Activated naive CD4-positive, alpha-beta T cell treated with anti-CD3 and anti-CD28 coated beads for 36 hours (primary cell): ENCODE measurements at regions not wholly inside any gene's neighbourhood (a gene's known extent, or its start where the extent isn't known, plus 50 kb on each side); places are given as distances from the start of the nearest gene placed in this dataset.
A peak's percentile ranks its signal among the peaks of the same experiment; 100 is the strongest.

Experiments
- CTCF ChIA-PET: fragments of 350-600 bp; sonication (Branson Sonifier 250); formaldehyde crosslinking; loops from one replicate; lab custom pipeline; 2021; ENCODE audit warnings: antibody characterized with exemption; lab: Charles Lee
- DNase-seq: peaks from one replicate; pipeline ENCODE4 v3.0.0-alpha.2; 2020
- H3K27ac Mint-ChIP-seq: one replicate; pipeline ENCODE4 v1.8.0; 2021; ENCODE audit warnings: mild to moderate bottlenecking, mixed read lengths
- H3K27me3 Mint-ChIP-seq: one replicate; pipeline ENCODE4 v1.8.0; 2021; ENCODE audit warnings: low read depth, mixed read lengths
- H3K36me3 Mint-ChIP-seq: one replicate; pipeline ENCODE4 v1.8.0; 2021; ENCODE audit warnings: low read depth, mixed read lengths
- H3K4me1 Mint-ChIP-seq: one replicate; pipeline ENCODE4 v1.8.0; 2021; ENCODE audit warnings: low read depth, mixed read lengths
- H3K4me3 Mint-ChIP-seq: one replicate; pipeline ENCODE4 v1.8.0; 2021; ENCODE audit warnings: mild to moderate bottlenecking, moderate library complexity, mixed read lengths
- H3K9me3 Mint-ChIP-seq: one replicate; pipeline ENCODE4 v1.8.0; 2021; ENCODE audit warnings: mixed read lengths
- intact Hi-C: fragments of 100-400 bp; cut with micrococcal nuclease; formaldehyde crosslinking; loops from one replicate; pipeline ENCODE4 v1.15.1; 2023

DNA sequence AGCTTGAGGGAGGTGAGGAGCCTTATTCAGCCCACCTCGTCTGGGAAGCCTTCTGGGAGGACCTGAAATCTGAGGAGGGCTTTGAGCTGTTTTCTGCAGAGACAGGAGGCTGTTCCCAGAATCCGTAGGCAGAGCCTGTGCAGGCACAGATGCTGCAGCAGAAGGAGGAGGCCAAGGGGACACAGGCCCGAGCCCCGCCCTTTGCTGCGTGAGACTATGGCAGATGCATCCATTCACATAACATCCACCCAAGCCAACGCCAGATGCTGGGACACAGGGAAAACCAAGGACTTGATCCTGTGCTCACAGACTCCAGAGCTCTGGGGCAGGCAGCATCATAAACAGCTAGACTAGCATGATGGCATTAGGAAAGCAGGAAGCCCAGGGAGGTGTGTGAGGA is 98.2 kb downstream of the KCNF1 start:
- Mint-ChIP-seq H3K9me3 (peaks cover 8% of the 10 kb centered on the region), H3K36me3 (no peaks in the 10 kb centered on the region), H3K27ac (no peak overlapping the region), H3K27me3 (peaks cover 2% of the 10 kb centered on the region), H3K4me3 (no peak overlapping the region), H3K4me1 (no peaks in the 10 kb centered on the region)
- CTCF ChIA-PET, result no interaction called here
- no peak for DNase-seq
- intact Hi-C loops, result no loop called here

DNA sequence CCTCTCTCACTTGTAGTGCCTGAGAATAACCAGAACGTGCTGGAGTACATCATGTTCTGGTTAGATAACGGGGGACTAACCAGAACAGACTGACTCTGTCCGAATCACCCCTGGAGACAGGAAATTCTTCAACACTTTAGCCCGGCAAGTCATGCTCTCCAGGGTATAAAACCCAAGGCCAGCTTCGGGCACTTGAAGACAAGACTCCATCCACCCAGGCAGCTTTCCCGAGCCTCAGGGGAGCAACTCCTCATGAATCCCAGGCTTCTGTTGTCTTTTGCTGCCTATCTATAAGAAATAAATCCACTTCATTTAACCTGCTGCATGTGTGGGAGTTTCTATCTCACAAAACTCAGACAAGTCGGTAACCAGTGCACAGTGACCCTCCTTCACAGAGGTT is 99.6 kb downstream of the KCNF1 start:
- no peak overlapping the region for H3K27ac Mint-ChIP-seq
- peaks cover 8% of the 10 kb centered on the region for H3K9me3 Mint-ChIP-seq
- H3K4me3 Mint-ChIP-seq, result no peak overlapping the region
- no peaks in the 10 kb centered on the region for H3K4me1 Mint-ChIP-seq
- intact Hi-C loops, result no loop called here
- H3K36me3 Mint-ChIP-seq, result no peaks in the 10 kb centered on the region
- no peak for DNase-seq
- peaks cover 6% of the 10 kb centered on the region for H3K27me3 Mint-ChIP-seq
- CTCF ChIA-PET, result no interaction called here

DNA sequence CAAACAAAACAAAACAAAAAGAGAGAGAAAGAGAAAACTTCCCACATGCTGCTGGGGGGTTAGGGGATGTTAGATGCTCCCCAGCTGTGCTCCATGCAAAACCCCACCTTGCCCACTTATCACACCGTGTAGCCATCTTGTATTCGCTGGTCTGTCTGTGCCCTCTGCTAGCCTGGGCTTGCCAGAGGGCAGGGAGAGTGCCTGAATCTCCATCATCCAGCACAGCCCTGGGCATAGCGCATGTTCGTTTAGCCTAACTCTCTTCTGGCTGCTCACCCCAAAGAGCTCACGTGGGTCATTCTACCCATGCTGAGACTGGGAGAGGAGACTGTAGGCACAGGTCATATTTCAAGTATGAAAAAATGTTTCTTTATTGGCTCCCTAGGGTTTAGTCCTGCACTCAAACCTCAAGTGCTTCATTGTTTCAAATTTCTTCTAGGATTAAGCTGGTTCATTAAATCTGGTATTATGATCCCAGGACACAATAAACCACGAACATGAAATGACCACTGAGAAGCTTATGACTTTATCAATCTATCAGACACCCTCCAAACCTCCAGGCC is 100.5 kb downstream of the KCNF1 start:
- CTCF ChIA-PET, result no interaction called here
- no peak overlapping the region for H3K4me3 Mint-ChIP-seq
- peaks cover 8% of the 10 kb centered on the region for H3K9me3 Mint-ChIP-seq
- H3K27ac Mint-ChIP-seq, result no peak overlapping the region
- H3K36me3 Mint-ChIP-seq, result no peaks in the 10 kb centered on the region
- peaks cover 6% of the 10 kb centered on the region for H3K27me3 Mint-ChIP-seq
- no peaks in the 10 kb centered on the region for H3K4me1 Mint-ChIP-seq
- intact Hi-C loops, result no loop called here
- DNase-seq, result no peak

DNA sequence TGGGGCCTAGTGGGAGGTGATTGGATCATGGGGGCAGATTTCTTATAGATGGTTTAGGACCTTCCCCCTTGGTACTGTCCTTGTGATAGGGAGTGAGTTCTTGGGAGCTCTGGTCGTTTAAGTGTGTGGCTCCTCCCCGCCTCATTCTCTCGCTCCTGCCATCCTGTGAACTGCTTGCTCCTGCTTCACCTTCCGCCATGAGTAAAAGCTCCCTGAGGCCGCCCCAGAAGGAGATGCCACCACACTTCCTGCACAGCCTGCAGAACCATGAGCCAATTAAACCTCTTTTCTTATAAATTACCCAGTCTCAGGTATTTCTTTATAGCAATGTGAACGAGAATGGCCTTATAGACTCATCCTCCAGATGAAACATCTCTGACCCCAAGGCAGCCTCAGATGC is 101.5 kb downstream of the KCNF1 start:
- Mint-ChIP-seq H3K27ac (no peak overlapping the region), H3K9me3 (peaks cover 8% of the 10 kb centered on the region), H3K27me3 (peaks cover 6% of the 10 kb centered on the region), H3K4me3 (no peak overlapping the region), H3K36me3 (no peaks in the 10 kb centered on the region), H3K4me1 (no peaks in the 10 kb centered on the region)
- CTCF ChIA-PET, result no interaction called here
- DNase-seq, result no peak
- intact Hi-C loops, result no loop called here

DNA sequence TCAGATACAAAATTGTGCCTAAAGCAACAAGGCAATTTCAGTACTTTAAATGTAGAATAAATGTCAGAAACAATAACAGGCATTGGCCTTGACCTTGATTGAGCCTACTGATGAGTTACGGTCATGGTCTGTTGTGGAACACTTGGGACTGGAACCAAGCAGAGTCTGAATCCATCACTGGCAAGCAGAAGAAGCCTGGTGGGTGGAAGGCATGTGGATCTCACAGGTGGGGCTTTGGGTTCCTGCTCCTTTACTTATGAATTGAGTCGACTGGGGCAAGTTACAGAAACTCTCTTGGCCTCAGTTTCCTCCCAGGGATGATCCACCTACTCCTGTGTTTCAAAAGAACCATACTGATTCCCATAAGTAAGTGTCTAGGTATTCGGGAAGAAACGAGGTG is 102.3 kb downstream of the KCNF1 start:
- CTCF ChIA-PET, result no interaction called here
- Mint-ChIP-seq H3K36me3 (no peaks in the 10 kb centered on the region), H3K27me3 (peaks cover 12% of the 10 kb centered on the region), H3K27ac (no peak overlapping the region), H3K4me1 (no peaks in the 10 kb centered on the region), H3K9me3 (peaks cover 8% of the 10 kb centered on the region), H3K4me3 (no peak overlapping the region)
- DNase-seq, result no peak
- intact Hi-C loops, result no loop called here

DNA sequence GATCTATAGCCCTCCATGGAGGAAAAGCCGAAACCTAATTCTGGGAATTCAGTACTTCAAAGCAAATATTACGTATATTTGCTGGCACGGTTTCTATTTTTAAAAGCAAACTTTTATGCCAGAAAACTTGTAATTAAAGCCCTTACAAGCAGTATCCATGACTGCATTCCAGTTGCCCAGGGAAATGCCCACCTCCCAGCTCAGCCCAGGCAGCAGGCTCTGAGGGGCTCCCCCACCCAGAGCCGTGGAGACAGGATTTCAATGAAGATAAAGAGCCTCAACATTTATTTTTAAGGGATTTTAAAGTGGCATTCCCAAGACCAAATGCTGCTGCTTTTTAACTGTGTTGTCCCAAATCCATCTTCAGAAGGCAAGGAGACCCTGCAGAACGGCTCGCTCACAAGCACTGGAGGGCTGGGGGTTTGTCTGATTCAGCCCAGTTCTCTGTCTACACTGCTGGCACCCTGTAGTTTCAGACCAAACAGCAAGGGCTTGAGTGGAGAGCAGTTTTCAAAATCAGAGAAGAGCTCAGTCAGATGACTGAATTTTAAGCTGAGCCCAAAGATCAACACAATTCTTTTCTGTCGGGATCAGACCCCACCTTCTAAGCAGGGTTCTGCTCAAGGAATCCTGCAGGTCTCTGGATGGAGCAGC is 105.1 kb downstream of the KCNF1 start:
- DNase-seq, result no peak
- H3K9me3 Mint-ChIP-seq, result peaks cover 2% of the 10 kb centered on the region
- no peak overlapping the region for H3K27ac Mint-ChIP-seq
- no peak overlapping the region for H3K4me3 Mint-ChIP-seq
- H3K4me1 Mint-ChIP-seq, result no peaks in the 10 kb centered on the region
- CTCF ChIA-PET, result interaction anchor here (1.1 kb wide), 1 partner anchor 175 kb away, joined by 3 read pairs; no protein-coding TSS in a partner anchor
- H3K36me3 Mint-ChIP-seq, result no peaks in the 10 kb centered on the region
- peaks cover 11% of the 10 kb centered on the region for H3K27me3 Mint-ChIP-seq
- intact Hi-C loops, result no loop called here

DNA sequence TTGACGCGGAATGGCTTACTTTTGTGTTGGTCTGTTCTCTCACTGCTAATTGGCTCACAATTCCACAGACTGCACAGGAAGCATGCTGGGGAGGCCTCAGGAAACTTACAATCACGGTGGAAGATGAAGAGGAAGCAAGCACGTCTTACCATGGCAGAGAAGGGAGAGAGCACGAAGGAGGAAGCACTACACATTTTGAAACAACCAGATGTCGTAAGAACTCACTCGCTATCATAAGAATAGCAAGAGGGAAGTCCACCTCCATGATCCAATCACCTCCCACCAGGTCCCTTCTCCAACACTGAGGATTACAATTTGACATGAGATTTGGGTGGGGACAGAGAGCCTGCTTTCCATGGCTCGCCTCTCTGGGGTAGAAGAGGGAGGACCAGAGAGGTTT is 106.2 kb downstream of the KCNF1 start:
- H3K36me3 Mint-ChIP-seq, result no peaks in the 10 kb centered on the region
- intact Hi-C loops, result no loop called here
- H3K4me3 Mint-ChIP-seq, result no peak overlapping the region
- CTCF ChIA-PET, result no interaction called here
- H3K9me3 Mint-ChIP-seq, result no peaks in the 10 kb centered on the region
- H3K4me1 Mint-ChIP-seq, result no peaks in the 10 kb centered on the region
- no peak overlapping the region for H3K27ac Mint-ChIP-seq
- DNase-seq, result no peak
- peaks cover 11% of the 10 kb centered on the region for H3K27me3 Mint-ChIP-seq

DNA sequence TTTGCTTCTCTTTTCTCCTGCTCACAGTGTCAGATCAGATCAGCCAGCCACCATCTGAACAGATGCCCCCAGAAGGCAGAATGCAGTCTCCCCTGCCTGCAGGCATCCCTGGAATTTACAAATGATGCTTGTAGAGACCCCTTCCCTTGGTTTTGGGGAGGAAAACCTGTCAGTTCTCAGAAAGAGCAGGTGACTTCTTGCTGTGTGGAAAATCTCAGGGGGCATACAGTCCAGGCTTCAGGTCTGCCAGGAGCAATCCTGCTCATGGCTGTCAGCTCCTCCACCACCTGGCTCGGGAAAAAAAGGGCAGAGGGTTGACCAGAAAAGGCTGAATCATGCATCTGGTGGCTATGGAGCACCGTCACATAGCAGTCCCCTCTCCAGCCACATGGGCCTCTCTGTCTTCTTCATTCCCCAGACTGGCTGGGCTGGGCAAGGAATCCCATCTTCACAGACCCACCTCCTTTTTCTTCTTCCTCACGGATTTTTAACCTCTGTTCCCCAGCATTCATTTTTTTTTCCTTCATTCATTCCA is 107.0 kb downstream of the KCNF1 start:
- peaks cover 11% of the 10 kb centered on the region for H3K27me3 Mint-ChIP-seq
- no peaks in the 10 kb centered on the region for H3K4me1 Mint-ChIP-seq
- intact Hi-C loops, result no loop called here
- H3K9me3 Mint-ChIP-seq, result no peaks in the 10 kb centered on the region
- CTCF ChIA-PET, result no interaction called here
- no peaks in the 10 kb centered on the region for H3K36me3 Mint-ChIP-seq
- H3K4me3 Mint-ChIP-seq, result no peak overlapping the region
- H3K27ac Mint-ChIP-seq, result no peak overlapping the region
- DNase-seq, result no peak

DNA sequence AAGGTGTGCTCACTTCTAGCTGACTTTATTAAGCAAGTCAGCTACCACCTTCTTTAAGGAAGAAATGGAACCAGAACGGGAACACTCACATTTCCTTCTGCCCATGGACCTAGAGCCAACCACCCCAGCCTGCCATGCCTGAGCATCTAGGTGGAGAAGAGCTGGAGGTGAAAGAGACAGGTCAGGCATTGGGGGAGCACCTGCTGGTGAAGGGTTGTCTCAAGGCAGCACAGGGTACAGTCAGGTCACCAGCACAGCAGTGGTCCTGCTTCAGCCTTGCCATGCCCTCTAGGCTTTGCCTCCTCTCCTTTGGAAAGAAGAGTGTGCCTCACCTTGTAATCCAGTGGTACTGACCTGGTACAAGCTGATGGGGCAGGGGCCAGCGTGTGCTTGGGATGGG is 107.9 kb downstream of the KCNF1 start:
- CTCF ChIA-PET, result no interaction called here
- peaks cover 11% of the 10 kb centered on the region for H3K27me3 Mint-ChIP-seq
- no peaks in the 10 kb centered on the region for H3K36me3 Mint-ChIP-seq
- H3K4me3 Mint-ChIP-seq, result no peak overlapping the region
- no peak overlapping the region for H3K27ac Mint-ChIP-seq
- H3K9me3 Mint-ChIP-seq, result no peaks in the 10 kb centered on the region
- no peak for DNase-seq
- no peaks in the 10 kb centered on the region for H3K4me1 Mint-ChIP-seq
- intact Hi-C loops, result loop anchor here (10.0 kb wide), 1 partner anchor 185 kb away; no protein-coding TSS in a partner anchor

DNA sequence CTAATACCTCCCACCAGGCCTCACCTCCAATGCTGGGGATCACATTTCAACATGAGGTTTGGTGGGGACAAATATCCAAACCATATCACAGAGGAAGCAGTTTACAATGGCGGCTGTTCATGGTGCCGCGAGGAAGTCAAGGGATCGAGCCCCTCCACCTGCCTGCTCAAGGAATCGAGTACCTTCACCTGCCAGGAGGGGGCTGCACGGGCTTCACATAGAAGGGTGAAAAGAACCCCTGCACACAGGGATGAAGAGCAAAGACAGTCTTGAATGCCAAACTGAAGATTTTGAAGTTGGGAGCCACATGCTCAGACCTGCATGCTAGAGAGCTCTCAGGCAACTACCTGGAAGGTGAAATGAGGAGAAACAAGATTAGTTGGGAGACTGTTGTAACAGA is 110.3 kb downstream of the KCNF1 start:
- Mint-ChIP-seq H3K36me3 (no peaks in the 10 kb centered on the region), H3K4me1 (no peaks in the 10 kb centered on the region), H3K27me3 (peaks cover 8% of the 10 kb centered on the region), H3K27ac (peak overlapping the region; percentile 20), H3K4me3 (no peak overlapping the region), H3K9me3 (no peaks in the 10 kb centered on the region)
- CTCF ChIA-PET, result no interaction called here
- intact Hi-C loops, result loop anchor here (10.0 kb wide), 1 partner anchor 187 kb away; no protein-coding TSS in a partner anchor
- DNase-seq, result no peak

DNA sequence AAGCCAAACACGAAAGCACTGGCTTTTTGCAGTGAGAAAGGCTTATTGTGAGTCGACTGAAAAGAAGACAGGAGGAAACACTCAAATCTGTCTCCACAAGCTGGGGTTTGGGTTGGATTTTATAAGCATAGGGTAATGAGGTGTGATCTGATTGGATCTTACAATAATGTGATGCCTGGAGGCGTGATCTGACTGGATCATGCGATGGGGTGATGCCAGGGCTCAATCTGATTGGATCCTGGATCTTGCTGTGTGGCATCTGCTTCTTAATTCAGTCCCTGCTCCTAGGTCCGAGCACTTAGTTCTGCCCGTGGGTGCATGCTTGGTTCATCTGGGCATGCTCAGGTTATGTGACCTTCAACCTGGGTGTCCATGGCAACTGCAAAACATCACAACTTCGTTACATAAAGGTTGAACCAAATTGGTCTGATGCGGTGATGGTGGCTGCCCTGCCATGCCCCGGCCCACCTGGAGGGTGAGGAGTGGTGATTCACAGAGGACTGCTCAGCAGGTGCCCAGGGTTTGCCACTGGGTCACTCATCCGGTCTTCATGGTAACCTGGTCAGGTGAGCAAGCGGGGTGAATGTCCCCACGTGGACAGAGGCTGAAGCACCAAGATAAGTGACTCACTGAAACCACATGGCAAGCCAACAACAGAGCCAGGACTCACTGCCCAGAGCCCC is 111.0 kb downstream of the KCNF1 start:
- no peak overlapping the region for H3K4me3 Mint-ChIP-seq
- H3K27me3 Mint-ChIP-seq, result peaks cover 8% of the 10 kb centered on the region
- no peak for DNase-seq
- CTCF ChIA-PET, result no interaction called here
- H3K4me1 Mint-ChIP-seq, result no peaks in the 10 kb centered on the region
- intact Hi-C loops, result loop anchor here (10.0 kb wide), 1 partner anchor 188 kb away; no protein-coding TSS in a partner anchor
- no peaks in the 10 kb centered on the region for H3K9me3 Mint-ChIP-seq
- no peaks in the 10 kb centered on the region for H3K36me3 Mint-ChIP-seq
- no peak overlapping the region for H3K27ac Mint-ChIP-seq

DNA sequence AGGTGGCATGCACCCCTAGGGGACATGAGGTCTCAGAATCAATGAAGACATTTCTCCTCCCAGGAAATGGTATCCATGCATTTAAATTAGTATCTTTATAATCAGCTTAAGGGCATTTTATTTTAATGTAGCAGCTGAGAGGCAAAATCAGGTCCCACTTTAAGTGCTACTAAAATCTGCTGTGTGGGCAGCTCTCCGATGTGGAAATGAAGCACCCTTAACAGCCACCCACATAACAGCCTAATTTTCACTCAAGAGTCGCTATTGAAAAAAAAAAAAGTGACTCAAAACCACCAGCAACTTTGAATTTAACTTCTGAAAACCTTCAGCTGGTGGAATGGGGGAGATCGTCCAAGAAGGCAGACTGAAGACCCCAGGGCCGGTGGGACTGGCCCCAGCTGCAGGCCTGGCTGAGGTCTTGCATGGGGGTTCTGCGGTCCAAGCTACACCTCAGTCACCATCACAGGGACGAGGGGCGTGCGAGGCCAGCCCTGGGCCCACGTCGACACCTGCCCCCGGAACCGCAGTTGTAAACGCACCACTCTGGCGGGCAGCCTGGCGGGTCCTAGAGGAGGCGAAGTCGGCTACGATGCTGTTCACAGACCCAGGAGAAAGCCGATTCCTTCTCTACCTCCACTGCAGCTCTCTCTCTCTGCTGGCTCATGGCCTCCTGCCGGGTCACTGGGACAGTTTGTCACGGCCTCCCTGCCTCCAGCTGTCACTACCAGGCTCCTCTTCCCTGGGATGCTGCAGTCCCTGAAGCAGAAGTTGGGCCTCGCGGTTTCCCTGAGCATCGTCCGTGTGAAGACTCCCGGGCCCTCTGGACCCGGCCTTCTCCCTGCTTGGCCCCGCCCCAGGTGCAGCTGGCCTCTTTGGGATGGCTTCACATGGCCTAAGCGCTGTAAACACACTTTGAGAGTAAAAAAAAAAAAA is 111.9 kb downstream of the KCNF1 start:
- H3K27ac Mint-ChIP-seq, result no peak overlapping the region
- CTCF ChIA-PET, result interaction anchor here (0.7 kb wide), 1 partner anchor 200 kb away, joined by 4 read pairs; no protein-coding TSS in a partner anchor
- H3K9me3 Mint-ChIP-seq, result no peaks in the 10 kb centered on the region

More for the DNA sequence above, 111.9 kb downstream of the KCNF1 start:
- Mint-ChIP-seq H3K36me3 (no peaks in the 10 kb centered on the region), H3K27me3 (peaks cover 6% of the 10 kb centered on the region), H3K4me1 (no peaks in the 10 kb centered on the region), H3K4me3 (no peak overlapping the region)
- no peak for DNase-seq
- intact Hi-C loops, result loop anchor here (10.0 kb wide), 1 partner anchor 189 kb away; no protein-coding TSS in a partner anchor
